ENCODE measurements at regions not wholly inside any gene's neighbourhood (a gene's known extent, or its start where the extent isn't known, plus 50 kb on each side); places are given as distances from the start of the nearest gene placed in this dataset.
"Not testable (repeated sequence)": the region's sequence is repeated elsewhere in the genome, so short reads cannot be mapped to it uniquely, and the experiment has no call there.

GRCh38 chr12:25394025-25394424 lies 143.3 kb upstream of the KRAS start:
- TF ChIP-seq, protein P1, sequence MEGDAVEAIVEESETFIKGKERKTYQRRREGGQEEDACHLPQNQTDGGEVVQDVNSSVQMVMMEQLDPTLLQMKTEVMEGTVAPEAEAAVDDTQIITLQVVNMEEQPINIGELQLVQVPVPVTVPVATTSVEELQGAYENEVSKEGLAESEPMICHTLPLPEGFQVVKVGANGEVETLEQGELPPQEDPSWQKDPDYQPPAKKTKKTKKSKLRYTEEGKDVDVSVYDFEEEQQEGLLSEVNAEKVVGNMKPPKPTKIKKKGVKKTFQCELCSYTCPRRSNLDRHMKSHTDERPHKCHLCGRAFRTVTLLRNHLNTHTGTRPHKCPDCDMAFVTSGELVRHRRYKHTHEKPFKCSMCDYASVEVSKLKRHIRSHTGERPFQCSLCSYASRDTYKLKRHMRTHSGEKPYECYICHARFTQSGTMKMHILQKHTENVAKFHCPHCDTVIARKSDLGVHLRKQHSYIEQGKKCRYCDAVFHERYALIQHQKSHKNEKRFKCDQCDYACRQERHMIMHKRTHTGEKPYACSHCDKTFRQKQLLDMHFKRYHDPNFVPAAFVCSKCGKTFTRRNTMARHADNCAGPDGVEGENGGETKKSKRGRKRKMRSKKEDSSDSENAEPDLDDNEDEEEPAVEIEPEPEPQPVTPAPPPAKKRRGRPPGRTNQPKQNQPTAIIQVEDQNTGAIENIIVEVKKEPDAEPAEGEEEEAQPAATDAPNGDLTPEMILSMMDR (IDR thresholded peaks at IDR 0.05; ENCODE audit: borderline replicate concordance, extremely low read depth, insufficient read depth), result no peak
- DNase-seq (no peak), FAIRE-seq (no peak)
- intact Hi-C loops (cut with DNase I), result no loop called here
- Histone ChIP-seq H3K4me1 (ENCODE audit: control insufficient read depth in 2 of 3, insufficient read depth in 2 of 3, low read depth in 1 of 3, low read length in 3 of 3) (no peaks in the 10 kb centered on the region), H3K27ac (ENCODE audit: low read depth in 2 of 2, low read length in 2 of 2) (no peak overlapping the region), H3K27me3 (ENCODE audit: control insufficient read depth, insufficient read depth, low read length) (no peaks in the 10 kb centered on the region), H3K9ac (ENCODE audit: low read length in 3 of 3) (no peak overlapping the region), H3K36me3 (ENCODE audit: control insufficient read depth in 2 of 3, insufficient read depth in 3 of 3, low read length in 3 of 3) (no peaks in the 10 kb centered on the region), H3K9me3 (ENCODE audit: control insufficient read depth in 2 of 3, insufficient read depth in 1 of 3, low read length in 3 of 3) (no peaks in the 10 kb centered on the region), H3K4me3 (ENCODE audit: low read length in 3 of 3) (no peak overlapping the region)

DNA sequence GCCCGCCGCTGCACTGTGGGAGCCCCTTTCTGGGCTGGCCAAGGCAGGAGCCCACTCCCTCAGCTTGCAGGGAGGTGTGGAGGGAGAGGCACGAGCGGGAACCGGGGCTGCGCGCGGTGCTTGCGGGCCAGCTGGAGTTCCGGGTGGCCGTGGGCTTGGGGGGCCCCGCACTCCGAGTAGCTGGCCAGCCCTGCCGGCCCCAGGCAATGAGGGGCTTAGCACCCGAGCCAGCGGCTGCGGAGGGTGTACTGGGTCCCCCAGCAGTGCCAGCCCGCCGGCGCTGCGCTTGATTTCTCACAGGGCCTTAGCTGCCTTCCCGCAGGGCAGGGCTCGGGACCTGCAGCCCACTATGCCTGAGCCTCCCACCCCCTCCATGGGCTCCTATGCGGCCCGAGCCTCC lies 140.6 kb upstream of the KRAS start:
- intact Hi-C loops (cut with DNase I); H3K4me1 ChIP-seq (ENCODE audit: control insufficient read depth in 2 of 3, insufficient read depth in 2 of 3, low read depth in 1 of 3, low read length in 3 of 3); H3K9me3 ChIP-seq (ENCODE audit: control insufficient read depth in 2 of 3, insufficient read depth in 1 of 3, low read length in 3 of 3); H3K27ac ChIP-seq (ENCODE audit: low read depth in 2 of 2, low read length in 2 of 2); FAIRE-seq; DNase-seq; H3K27me3 ChIP-seq (ENCODE audit: control insufficient read depth, insufficient read depth, low read length); H3K9ac ChIP-seq (ENCODE audit: low read length in 3 of 3); H3K36me3 ChIP-seq (ENCODE audit: control insufficient read depth in 2 of 3, insufficient read depth in 3 of 3, low read length in 3 of 3); H3K4me3 ChIP-seq (ENCODE audit: low read length in 3 of 3): not testable (repeated sequence)

DNA sequence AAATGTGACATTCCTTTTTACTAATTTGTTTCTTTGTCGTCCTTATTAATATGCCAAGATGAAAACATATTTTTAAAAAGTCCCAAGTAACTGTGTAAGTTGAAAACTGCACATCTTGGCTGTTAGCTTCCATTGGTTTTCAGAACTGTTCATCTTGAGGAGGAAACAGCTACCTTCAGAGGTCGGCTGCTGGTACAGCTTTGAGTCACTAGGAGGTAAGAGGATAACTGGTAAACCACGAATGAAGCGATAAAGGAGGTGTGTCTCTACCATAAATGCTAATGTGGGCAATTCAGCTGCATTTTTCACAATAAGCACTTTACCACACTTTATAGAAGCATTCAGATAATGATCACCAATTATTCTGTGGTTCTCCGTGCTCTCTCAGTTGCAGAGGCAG lies 137.5 kb upstream of the KRAS start:
- DNase-seq (no peak), FAIRE-seq (no peak)
- TF ChIP-seq, protein P1 (IDR thresholded peaks at IDR 0.05; ENCODE audit: borderline replicate concordance, extremely low read depth, insufficient read depth), result no peak
- no peak overlapping the region for H3K4me3 ChIP-seq (ENCODE audit: low read length in 3 of 3)
- no peaks in the 10 kb centered on the region for H3K36me3 ChIP-seq (ENCODE audit: control insufficient read depth in 2 of 3, insufficient read depth in 3 of 3, low read length in 3 of 3)
- H3K9me3 ChIP-seq (ENCODE audit: control insufficient read depth in 2 of 3, insufficient read depth in 1 of 3, low read length in 3 of 3), result no peaks in the 10 kb centered on the region
- H3K27ac ChIP-seq (ENCODE audit: low read depth in 2 of 2, low read length in 2 of 2), result no peak overlapping the region
- no peak overlapping the region for H3K9ac ChIP-seq (ENCODE audit: low read length in 3 of 3)
- intact Hi-C loops (cut with DNase I), result no loop called here
- H3K27me3 ChIP-seq (ENCODE audit: control insufficient read depth, insufficient read depth, low read length), result no peaks in the 10 kb centered on the region
- peaks cover 4 to 8% (median 7%) of the 10 kb centered on the region in 3 donors for H3K4me1 ChIP-seq (ENCODE audit: control insufficient read depth in 2 of 3, insufficient read depth in 2 of 3, low read depth in 1 of 3, low read length in 3 of 3)

DNA sequence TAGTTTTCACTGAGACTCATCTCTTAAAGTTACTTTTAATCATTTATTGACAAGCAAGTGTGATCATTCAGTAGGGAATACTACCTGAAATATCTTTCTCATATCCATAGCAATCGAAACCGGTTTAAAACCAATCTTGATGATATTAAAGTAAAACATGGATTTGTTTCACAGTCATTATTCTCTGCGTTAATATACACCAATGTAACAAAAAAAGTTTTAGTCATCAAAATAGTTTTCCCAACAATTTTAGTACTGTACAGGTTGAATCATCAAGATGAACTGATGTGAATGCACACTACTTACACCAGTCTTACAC lies 137.0 kb upstream of the KRAS start:
- no peaks in the 10 kb centered on the region for H3K9me3 ChIP-seq (ENCODE audit: control insufficient read depth in 2 of 3, insufficient read depth in 1 of 3, low read length in 3 of 3)
- no peaks in the 10 kb centered on the region for H3K36me3 ChIP-seq (ENCODE audit: control insufficient read depth in 2 of 3, insufficient read depth in 3 of 3, low read length in 3 of 3)
- no peaks in the 10 kb centered on the region for H3K27me3 ChIP-seq (ENCODE audit: control insufficient read depth, insufficient read depth, low read length)
- DNase-seq (no peak), FAIRE-seq (no peak)
- H3K27ac ChIP-seq (ENCODE audit: low read depth in 2 of 2, low read length in 2 of 2), result no peak overlapping the region
- intact Hi-C loops (cut with DNase I), result no loop called here
- peaks cover 4 to 8% (median 7%) of the 10 kb centered on the region in 3 donors for H3K4me1 ChIP-seq (ENCODE audit: control insufficient read depth in 2 of 3, insufficient read depth in 2 of 3, low read depth in 1 of 3, low read length in 3 of 3)
- TF ChIP-seq, protein P1 (IDR thresholded peaks at IDR 0.05; ENCODE audit: borderline replicate concordance, extremely low read depth, insufficient read depth), result no peak
- H3K9ac ChIP-seq (ENCODE audit: low read length in 3 of 3), result no peak overlapping the region
- no peak overlapping the region for H3K4me3 ChIP-seq (ENCODE audit: low read length in 3 of 3)
